IPS-NIHi7 (cell line): ENCODE measurements at regions not wholly inside any gene's neighbourhood (a gene's known extent, or its start where the extent isn't known, plus 50 kb on each side); places are given as distances from the start of the nearest gene placed in this dataset.

Experiments
- DNase-seq: peaks from one replicate; pipeline ENCODE4 v3.0.0; 2012; ENCODE audit warnings: mixed read lengths; ENCODE audit errors: extremely low spot score

DNA sequence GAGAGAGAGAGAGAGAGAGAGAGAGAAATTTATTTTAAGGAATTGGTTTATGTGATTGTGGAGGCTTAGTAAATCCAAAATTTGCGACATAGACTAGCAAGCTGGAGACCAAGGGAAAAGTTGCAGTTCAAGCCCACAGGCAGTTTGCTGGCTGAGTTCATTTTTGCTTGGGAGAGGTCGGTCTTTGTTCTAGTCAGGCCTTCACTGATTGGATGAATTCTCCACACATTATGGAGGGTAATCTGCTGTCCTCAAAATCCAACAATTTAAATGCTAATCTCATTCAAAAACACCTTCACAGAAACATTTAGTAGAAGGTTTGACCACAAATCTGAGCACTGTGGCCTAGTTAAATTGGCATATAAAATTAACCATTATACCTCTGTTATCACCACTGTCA is 439.6 kb downstream of the EPM2A start:
- DNase-seq: no peak

DNA sequence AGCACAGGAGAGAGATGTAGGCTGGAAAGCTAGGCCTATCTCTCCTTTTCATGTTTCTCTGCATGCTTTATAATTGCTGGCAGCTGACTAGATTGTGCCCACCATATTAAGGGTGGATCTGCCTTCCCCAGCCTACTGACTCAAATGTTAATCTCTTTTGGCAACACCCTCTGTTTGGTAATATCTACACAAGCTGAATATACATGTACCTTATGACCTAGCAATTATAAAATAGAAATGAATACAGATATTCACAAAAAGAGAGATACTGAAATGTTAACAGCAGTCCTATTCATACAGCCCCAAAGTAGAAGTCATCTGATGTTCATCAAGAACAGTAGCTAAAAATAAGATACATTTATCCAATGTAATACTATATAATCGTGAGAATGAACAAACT is 429.6 kb downstream of the EPM2A start:
- no peak for DNase-seq

DNA sequence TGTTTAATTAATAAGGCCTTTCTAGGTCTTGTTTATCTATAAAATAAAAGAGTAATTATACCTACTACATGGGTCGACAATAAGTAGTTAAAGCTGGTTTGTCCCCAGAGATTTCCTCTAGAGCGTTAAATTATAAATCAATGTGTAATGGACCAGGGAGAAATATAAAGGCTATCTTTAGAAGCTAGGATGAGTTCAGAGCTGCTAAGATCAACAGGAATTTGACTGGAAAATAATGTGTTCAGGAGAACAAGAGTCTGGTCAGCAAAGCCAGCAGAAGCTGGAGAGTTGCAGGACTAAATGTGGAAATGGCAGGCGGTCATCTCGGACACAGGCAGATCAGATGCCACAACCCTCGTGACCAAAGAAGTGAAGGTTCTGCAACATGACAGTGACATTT is 428.8 kb downstream of the EPM2A start:
- no peak for DNase-seq

DNA sequence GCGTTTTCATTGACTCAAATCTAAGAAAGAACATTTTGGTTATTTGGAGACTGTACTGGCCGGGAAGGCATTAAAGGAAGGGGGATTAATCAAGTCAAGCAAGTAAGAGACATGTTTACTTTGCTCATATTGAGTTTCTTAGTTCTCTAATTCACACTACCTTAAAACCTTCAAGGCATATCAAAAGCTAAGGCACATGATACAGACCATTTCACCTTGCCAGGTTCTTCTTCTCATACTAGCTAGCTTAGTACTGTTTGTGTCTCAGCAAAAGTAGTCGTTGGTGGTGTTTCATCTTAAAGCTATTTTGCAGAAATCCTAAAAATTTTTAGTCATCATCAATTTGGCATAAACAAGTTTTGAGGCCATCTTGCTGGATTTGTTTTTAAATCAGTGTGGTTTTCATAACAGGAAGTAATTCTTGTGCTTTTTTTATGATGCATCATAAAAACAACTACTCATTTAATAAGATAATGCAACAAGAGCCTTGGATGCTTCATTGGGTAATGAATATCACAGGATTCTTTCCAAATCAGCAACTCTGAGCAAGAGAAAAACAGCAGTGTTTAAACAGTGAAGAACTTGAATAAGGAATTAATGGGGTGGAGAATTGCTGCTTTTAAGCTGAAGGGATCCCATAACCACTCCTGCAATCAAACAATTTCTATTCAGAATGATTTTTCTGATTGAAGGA is 425.3 kb downstream of the EPM2A start:
- DNase-seq: no peak

DNA sequence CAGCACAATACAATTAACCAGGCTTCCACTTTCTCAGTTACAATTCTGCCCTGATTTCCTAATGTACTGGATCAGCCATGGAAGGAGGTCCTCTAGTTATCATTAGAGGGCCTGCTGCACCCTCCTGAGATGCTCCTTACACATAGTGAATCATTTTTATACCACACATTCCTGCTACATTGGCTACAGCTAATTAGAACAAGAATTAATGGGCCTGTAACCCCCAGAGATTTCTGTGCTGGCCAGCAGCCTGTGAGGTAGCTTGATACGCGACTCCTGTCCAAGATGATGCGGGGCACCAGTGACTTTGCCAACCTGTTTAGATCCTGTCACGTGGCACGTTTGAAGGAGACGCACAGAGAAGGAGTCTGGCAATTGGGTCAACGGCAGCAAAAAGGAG is 422.8 kb downstream of the EPM2A start:
- no peak for DNase-seq

DNA sequence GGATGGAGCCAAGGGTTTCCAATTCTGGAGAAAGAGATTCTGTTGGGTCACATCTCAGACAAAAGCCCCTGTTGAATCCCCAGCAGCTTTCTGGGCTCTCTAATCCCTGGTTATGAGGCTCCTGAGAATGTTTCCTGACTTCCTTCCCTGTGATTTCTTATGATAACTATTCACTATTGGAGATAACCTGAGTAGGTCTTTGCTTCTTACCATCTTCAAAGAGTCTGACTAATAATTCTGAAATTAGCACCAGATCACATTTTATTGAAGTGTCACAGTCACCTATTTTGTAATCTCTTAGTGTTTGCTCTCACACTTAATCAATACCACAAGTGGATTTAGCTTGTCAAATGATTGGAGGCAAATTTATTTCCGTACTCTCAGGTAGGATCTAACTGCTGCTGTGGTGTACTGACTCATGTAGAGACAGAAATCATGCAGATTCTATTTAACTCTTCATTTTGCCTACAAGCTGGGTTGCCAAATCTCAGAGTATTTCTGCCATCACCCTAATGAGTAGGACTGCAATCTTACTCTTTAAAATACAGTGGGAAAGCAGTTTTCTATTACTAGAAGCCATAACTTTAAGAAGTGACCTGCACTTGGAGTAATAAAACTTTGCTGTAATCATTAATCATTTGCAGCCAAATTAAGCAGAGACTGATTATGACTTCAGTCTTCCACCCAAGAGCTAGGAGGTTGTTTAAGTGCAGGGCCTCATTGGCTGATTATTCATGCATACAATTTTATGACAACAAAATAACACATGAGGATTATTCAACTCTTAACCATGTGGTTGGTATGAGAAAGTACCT is 422.1 kb downstream of the EPM2A start:
- no peak for DNase-seq

DNA sequence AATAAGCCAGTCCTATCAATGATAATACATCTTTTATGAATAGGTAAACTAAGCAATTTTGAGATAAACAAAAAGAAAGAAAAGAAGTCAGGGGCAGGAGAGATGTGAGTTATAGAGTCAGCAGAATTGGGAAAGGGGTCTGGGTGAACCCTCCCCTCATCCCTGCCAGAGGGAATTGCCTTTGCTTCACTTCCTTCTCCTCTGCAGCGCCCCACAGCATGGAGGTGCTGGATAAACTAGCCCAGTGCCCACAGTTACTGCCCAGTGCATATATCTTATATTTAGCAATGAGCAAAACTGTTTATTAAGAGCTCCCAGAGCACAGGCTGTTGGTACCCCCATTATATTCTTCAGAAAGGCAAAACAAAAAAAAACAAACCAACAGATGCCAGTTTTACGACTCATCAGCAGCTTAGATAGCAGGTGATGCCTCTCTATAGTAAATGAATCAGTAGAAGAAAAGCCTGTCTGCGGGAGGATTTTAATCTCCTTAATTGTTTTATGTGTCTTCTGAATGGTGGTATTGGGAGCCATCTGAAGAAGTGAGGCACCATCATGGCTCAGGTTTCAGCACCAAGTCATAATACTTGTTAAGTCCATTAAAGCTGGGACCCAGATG is 419.2 kb downstream of the EPM2A start:
- no peak for DNase-seq

DNA sequence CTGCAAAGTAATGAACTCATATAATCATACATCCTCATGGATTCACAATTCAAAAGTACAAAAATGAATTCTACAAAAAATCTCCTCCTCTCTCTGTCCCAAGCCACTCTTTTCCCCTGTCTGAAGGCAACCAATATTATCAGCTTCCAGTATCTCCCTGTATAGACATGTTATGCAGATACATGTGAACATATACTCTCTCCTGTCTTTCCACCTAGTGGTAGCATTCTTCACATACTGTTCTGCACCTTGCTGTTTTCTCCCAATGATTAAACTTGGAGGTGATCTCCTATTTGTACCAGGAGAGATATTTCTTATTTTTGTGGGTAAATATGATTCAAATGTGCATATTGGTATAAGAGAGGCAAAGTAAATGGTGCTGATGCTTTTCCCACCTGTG is 416.4 kb downstream of the EPM2A start:
- DNase-seq: no peak

DNA sequence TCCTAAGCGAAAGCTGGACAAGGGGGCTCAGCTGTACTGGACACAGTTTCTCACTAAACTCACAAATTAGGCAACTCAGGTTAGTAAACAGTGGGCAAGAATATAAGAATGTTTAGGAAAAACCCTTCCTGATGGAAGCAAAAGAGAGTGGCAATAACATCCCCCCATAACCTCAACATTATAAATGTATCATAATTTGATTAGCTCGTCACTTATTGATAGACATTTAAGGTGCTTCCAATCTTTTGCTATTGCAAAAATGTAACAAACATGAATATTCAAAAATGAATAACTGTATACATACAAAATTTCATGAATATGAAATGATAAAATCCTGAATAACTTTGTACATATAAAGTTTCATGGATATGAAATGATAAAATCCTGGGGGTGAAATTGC is 415.7 kb downstream of the EPM2A start:
- DNase-seq: no peak

DNA sequence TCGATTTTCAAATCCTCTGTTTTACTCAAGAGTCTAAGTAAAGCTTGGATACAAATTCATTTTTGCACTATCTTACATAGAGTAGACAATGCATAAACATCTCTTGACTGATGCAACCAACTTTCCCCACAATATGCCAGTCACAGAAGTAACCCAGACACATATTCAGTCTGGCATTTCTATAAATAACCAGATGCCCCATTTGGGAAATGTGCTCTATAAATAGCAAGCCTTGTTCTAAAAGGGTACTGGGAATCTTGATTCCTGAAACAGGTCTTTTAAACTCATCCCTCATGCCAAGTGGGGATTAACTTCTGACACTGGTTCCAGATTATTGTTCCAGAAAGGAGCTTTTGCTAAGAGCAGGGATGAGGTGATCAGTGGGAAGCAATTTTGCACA is 411.7 kb downstream of the EPM2A start:
- no peak for DNase-seq

DNA sequence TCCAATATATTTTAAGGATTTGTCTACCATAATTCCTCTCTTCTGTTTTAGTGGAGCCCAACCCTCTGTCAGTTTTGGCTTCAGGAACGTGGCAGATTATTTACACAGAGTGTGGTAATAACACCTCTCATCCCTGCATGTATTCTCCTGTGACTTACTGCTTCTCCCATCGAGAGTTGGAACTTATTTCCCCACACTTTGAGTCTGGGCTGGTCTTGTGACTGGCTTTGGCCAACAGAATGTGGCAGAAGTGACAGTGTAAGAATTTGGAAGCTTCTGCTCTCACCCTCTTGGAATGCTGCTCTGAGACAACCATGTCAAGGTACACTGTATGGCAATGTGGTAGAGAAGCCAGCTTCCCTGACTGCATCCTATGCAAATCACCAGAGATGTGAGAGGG is 407.7 kb downstream of the EPM2A start:
- DNase-seq: no peak

DNA sequence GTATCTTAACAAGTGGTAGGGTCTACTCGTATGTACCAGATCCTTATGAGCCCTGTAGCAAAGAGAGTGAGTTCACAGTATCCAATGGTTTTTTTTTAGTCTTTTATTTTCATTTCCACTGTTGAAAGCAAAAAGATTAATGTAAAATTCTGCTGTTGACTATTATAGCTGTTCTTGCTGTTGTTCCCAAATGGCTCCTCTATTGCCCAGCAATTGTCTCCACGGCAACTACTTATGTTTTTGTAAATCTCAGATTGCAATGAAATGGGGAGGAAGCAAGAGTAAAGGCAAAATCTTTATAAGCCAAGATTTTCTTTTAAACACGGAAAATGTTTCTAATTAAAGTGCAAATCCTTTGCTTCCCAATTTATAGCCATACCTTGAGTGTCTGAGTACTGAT is 406.1 kb downstream of the EPM2A start:
- DNase-seq: no peak

DNA sequence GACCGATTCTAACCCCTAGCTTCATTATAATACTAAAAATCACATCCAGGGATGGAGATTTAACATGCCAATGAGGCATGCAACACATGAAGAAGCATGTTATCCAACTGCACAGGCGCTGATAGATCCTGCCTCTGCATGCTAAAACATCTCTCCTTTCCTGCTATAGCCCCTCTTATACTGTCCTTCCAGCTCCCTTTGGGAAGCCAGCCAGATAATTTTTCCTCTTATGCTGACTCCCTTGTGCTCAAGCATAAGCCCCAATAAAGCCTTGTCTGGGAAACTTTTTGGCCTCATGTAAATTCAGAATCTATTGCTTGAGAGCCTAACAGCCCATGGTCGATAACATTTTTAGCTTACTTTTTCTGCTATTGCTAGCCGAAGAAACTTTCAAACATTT is 404.3 kb downstream of the EPM2A start:
- no peak for DNase-seq

DNA sequence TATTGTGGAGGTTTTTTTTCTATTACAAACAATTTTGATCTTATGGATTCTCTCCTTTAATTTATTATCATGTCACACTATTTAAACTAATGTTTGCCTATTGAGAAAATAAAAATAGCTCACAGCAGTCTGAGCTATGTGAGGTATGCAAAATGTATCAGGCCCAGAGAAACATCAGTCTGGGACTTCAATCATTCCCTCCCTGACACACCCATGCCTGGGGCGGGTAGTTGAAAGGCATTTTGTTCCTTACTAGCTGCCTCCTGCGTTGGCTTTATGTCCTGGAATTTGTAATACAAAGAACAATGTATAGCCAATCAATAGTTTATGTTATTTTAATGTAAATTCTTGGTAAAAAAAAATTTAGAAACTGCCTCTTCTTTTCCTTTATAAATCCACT is 403.3 kb downstream of the EPM2A start:
- DNase-seq: no peak

DNA sequence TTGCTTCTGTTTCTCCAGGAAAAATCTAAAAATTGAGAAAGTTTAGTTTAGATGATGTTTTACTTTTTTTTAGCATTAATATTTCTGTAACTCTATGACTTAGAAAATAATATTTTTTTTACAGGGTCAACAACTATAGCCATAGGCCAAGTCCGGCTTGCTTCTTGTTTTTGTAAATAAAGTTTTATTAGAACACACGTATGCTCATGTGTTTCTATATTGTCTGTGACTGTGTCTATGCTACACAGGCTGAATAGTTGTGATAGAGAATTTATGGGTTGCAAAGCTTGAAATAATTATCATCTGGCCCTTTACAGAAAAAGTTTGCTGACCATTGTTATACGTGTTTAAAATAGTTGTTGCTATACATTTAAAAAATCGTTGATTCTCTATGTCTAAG is 399.2 kb downstream of the EPM2A start:
- DNase-seq: no peak

DNA sequence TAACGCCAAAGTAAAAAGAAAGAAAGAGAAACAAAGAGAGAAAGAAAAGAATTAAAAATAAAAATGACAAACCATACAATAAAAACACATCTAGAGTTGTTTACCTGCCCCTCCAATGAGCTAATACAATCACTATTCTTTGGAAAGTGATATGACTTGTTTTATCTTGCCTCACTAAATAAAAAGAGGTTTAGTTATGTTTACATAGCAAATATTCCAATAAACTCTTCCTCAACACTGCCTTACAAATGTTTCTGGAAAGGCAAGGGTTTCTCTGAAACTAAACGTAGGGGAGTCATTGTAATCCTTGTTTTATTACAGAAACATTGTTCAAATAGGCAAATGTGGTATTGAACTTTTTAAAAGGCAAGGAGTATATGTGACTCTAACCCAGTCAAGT is 396.2 kb downstream of the EPM2A start:
- DNase-seq: no peak

DNA sequence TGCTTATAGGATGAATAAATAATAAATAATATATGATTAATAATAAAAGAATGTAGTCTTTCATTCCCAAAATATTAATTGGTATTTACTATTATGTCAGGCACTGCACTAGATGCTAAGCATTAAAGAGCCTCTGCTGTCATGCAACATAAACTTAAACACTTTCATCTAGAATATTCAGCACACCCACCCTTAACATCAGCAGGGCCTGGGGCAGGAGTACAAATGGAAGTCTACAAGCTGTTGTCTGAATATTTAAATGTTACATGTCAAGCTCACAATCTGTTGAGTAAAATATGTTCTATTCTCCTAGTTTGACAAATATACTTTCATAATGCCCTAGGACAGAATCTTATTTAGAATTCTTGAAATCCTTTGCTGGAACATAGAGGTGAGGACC is 395.1 kb downstream of the EPM2A start:
- no peak for DNase-seq

DNA sequence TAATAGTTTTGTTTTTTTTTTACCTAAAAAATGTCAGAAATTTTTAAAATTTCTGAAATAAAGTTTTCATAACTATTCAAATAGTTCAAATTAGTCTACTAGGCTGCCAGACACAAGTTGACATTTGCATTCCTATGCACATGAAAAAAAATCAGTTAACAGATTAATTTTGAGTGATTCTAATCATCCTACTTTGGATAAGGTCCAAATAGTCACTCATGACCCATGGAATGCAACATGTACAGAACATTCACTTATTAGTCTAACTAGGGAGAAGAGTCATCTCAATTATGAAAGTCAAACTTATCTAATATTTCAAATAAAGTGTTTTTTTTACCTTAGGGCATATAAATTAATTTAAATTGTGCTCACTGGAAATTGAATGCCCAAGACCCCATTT is 390.2 kb downstream of the EPM2A start:
- no peak for DNase-seq

DNA sequence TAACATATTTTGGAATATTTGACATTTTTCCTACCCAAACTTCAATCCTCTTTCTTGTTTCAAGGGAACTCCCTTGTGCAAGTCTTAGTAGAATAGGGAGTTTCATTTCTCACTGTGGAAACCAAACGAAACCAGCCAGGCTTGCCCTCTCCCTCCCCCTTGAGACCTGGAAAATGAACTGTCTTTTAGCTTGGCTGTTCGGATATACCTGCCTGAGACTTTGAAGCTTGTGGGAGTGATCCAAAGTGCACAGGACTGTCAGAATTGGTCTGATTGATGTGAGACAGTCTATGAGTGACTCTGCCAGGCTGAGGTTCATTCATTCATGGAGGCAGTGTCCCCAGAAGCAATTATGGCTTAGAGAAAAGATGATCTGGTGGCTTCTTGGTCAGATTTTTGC is 388.1 kb downstream of the EPM2A start:
- no peak for DNase-seq

DNA sequence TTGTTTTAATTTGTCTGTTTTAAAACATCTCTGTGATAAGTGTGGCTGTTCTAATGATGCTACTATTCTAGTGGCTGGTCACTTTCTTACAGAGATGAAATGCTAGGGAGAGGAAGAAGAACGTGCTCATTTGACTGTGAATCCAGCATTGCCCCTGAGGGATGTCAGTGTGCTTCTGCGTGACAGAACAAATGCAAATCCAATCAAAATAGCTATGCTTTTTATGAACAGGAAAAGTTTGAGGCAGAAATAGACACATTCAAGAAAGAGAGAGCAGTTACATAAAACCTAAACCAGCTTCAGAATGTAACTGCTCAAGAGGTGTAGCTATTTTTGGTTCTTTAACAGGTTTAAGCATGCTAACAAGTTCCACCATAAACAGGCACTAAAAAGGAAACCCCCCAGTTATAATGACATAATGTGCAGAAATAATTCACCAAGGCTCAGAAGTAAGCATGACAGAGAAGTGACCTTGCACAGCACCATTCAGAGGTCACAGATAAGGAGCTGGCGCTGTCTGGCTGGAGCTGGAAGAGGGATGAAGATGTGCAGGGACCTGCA is 385.3 kb downstream of the EPM2A start:
- no peak for DNase-seq

DNA sequence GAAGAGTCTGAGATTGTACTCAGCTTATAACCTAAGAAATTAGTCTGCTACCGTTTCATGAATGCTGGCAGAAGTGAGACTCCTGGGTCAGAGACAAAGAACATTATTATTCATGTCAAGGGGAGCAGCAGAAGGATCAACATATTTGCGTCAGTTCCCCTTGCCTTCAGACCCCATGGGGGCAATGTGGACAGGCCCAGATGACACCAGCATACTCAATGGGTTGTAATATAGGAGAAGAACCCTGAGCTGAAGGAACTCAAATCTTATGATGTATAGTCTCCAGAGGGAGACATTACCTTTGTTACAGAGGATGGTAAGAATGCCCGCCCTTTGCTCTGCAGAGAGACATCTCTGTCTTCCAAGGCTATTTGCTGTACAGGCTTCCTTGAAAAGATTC is 384.4 kb downstream of the EPM2A start:
- DNase-seq: no peak

DNA sequence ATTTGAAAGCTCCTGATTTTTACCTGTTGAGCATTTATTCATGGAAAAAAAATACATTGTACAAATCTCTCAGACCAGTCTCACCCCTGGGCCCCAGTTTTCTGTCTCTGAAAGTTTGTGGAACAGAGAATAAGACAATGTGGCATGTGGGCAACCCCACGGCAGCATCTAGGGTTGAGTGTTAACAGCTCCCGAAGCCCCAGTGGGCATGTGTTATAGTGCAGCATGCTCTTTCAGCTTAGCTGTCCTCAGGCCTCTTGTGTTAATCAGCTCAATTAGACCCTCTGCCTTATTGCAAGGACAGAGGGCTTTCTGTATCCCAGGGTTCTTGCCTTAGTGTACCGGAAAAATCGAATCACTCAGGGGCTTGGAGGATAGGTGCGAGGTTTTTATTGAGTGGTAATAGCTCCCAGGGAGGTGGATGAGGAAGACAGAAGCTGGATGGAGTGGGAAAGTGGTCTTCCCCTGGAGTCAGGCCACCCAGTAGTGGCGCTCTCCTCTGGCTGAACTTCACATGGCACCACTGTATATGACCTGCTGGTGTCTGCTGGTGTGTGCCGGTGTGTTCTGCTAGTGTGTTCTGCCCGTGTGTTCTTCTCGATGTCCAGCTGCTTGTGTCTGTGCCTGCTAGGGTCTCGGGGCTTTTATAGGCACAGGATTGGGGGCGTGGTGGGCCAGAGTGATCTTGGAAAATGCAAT is 382.8 kb downstream of the EPM2A start:
- DNase-seq: no peak
